ENCODE measurements at regions not wholly inside any gene's neighbourhood (a gene's known extent, or its start where the extent isn't known, plus 50 kb on each side); places are given as distances from the start of the nearest gene placed in this dataset.

DNA sequence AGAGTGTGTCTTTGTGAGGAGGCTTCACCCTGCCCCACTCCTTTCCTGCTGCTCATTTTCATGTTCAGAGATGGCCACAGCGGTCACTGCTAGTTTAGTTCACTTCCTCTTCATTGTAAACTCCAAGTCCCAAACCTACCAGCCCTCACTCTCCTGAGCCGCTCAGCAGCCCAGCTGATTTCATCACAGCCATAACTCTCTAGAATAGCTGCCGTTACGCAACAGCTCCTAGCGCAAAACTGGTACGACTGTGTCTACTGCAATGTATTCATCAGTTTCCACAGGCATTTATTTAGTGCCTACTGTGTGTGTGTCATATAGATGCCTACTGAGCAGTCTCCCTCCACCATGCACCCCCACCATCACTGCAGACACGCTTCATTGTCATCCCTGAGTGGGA is 233.5 kb upstream of the RPL38 start:
- DNase-seq: peak; percentile 51 to 79 (median 58)
- no peaks in the 10 kb centered on the region for H3K9me3 ChIP-seq (ENCODE audit: control insufficient read depth in 4 of 4, insufficient read depth in 3 of 4, low read length in 3 of 4)
- TF ChIP-seq, protein P1, sequence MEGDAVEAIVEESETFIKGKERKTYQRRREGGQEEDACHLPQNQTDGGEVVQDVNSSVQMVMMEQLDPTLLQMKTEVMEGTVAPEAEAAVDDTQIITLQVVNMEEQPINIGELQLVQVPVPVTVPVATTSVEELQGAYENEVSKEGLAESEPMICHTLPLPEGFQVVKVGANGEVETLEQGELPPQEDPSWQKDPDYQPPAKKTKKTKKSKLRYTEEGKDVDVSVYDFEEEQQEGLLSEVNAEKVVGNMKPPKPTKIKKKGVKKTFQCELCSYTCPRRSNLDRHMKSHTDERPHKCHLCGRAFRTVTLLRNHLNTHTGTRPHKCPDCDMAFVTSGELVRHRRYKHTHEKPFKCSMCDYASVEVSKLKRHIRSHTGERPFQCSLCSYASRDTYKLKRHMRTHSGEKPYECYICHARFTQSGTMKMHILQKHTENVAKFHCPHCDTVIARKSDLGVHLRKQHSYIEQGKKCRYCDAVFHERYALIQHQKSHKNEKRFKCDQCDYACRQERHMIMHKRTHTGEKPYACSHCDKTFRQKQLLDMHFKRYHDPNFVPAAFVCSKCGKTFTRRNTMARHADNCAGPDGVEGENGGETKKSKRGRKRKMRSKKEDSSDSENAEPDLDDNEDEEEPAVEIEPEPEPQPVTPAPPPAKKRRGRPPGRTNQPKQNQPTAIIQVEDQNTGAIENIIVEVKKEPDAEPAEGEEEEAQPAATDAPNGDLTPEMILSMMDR (IDR thresholded peaks at IDR 0.05; ENCODE audit: control extremely low read depth, extremely low read depth): no peak
- no peak for ATAC-seq (ENCODE audit: insufficient read depth, low FRiP score)
- H3K4me1 ChIP-seq (ENCODE audit: control insufficient read depth in 5 of 5, insufficient read depth in 5 of 5, low read length in 5 of 5): peaks cover 0 to 9% (median 2%) of the 10 kb centered on the region in 5 donors
- H3K36me3 ChIP-seq (ENCODE audit: control insufficient read depth in 4 of 4, insufficient read depth in 4 of 4, low read length in 4 of 4): no peaks in the 10 kb centered on the region
- no peak overlapping the region for H3K9ac ChIP-seq (ENCODE audit: insufficient read depth in 1 of 2, low read length in 2 of 2)
- WGBS, 2 donors: 15 to 30% methylated on average over 7 of the region's 7 CpGs
- no peak overlapping the region for H3K27ac ChIP-seq (ENCODE audit: low read depth in 1 of 2, low read length in 1 of 2)
- peaks cover 0 to 10% (median 4%) of the 10 kb centered on the region in 3 donors for H3K27me3 ChIP-seq (ENCODE audit: control insufficient read depth in 3 of 3, insufficient read depth in 3 of 3, low read length in 2 of 3)
- no peak overlapping the region for H3K4me3 ChIP-seq

- Histone ChIP-seq H3K27me3 (ENCODE audit: control insufficient read depth in 3 of 3, insufficient read depth in 3 of 3, low read length in 2 of 3) (peaks cover 0 to 10% (median 4%) of the 10 kb centered on the region in 3 donors), H3K9ac (ENCODE audit: insufficient read depth in 1 of 2, low read length in 2 of 2) (no peak overlapping the region), H3K4me1 (ENCODE audit: control insufficient read depth in 5 of 5, insufficient read depth in 5 of 5, low read length in 5 of 5) (peaks cover 0 to 9% (median 2%) of the 10 kb centered on the region in 5 donors), H3K9me3 (ENCODE audit: control insufficient read depth in 4 of 4, insufficient read depth in 3 of 4, low read length in 3 of 4) (no peaks in the 10 kb centered on the region), H3K36me3 (ENCODE audit: control insufficient read depth in 4 of 4, insufficient read depth in 4 of 4, low read length in 4 of 4) (no peaks in the 10 kb centered on the region), H3K4me3 (no peak overlapping the region), H3K27ac (ENCODE audit: low read depth in 1 of 2, low read length in 1 of 2) (no peak overlapping the region)
- WGBS, 2 donors: 80 to 88% methylated on average over 4 of the region's 4 CpGs
- DNase-seq (no peak), ATAC-seq (ENCODE audit: insufficient read depth, low FRiP score) (no peak)
- TF ChIP-seq, protein P1 (IDR thresholded peaks at IDR 0.05; ENCODE audit: control extremely low read depth, extremely low read depth): no peak
These were observed 232.4 kb upstream of the RPL38 start for GRCh38 chr17:73971127-73971526.

DNA sequence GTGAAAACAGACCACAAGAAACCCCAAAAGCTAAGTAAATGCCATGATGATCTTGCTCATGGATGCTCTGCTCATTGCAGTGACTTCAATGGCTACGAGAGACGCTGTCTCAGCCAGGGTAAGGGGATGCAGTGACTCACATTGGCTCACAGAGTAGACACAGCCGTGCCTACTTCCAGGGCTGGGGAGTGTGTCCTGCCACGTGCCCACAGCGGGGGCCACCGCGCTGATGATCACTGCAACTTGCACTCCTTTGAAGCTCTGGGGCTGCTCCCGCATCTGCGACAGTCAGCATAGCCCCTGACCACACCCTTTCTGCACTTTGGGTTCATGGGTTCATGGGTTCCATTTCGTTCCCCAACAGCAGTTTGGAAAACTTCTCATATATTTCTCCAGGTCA is 231.4 kb upstream of the RPL38 start:
- WGBS, 2 donors: 89 to 90% methylated on average over 10 of the region's 10 CpGs
- ATAC-seq (ENCODE audit: insufficient read depth, low FRiP score) (no peak), DNase-seq (no peak)
- H3K27ac ChIP-seq (ENCODE audit: low read depth in 1 of 2, low read length in 1 of 2): no peak overlapping the region
- no peaks in the 10 kb centered on the region for H3K9me3 ChIP-seq (ENCODE audit: control insufficient read depth in 4 of 4, insufficient read depth in 3 of 4, low read length in 3 of 4)
- H3K27me3 ChIP-seq (ENCODE audit: control insufficient read depth in 3 of 3, insufficient read depth in 3 of 3, low read length in 2 of 3): peaks cover 0 to 10% (median 4%) of the 10 kb centered on the region in 3 donors
- no peak overlapping the region for H3K9ac ChIP-seq (ENCODE audit: insufficient read depth in 1 of 2, low read length in 2 of 2)
- H3K36me3 ChIP-seq (ENCODE audit: control insufficient read depth in 4 of 4, insufficient read depth in 4 of 4, low read length in 4 of 4): no peaks in the 10 kb centered on the region
- H3K4me1 ChIP-seq (ENCODE audit: control insufficient read depth in 5 of 5, insufficient read depth in 5 of 5, low read length in 5 of 5): peaks cover 0 to 9% (median 2%) of the 10 kb centered on the region in 5 donors
- TF ChIP-seq, protein P1 (IDR thresholded peaks at IDR 0.05; ENCODE audit: control extremely low read depth, extremely low read depth): no peak
- no peak overlapping the region for H3K4me3 ChIP-seq

DNA sequence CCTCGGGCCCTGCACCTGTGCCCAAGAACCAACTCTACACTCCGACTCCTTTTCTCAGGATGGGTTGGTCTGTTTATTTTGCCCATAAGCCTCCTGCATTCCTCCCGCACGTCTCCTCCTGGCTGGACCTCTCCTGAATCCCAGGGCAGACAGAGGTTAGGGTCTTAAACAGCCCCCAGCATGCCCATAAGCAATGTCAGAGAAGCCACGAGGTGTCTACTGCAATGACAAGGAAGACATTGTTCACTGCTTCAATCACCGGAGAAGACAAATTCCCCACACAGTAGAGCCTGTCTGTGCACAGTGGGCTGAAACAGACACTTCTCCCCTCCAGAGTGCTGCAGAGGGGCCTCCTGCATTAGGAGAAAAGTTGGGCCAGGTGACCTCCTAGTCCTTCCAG is 230.6 kb upstream of the RPL38 start:
- Histone ChIP-seq H3K36me3 (ENCODE audit: control insufficient read depth in 4 of 4, insufficient read depth in 4 of 4, low read length in 4 of 4) (no peaks in the 10 kb centered on the region), H3K27ac (ENCODE audit: low read depth in 1 of 2, low read length in 1 of 2) (no peak overlapping the region), H3K9ac (ENCODE audit: insufficient read depth in 1 of 2, low read length in 2 of 2) (no peak overlapping the region), H3K9me3 (ENCODE audit: control insufficient read depth in 4 of 4, insufficient read depth in 3 of 4, low read length in 3 of 4) (no peaks in the 10 kb centered on the region), H3K4me3 (no peak overlapping the region), H3K27me3 (ENCODE audit: control insufficient read depth in 3 of 3, insufficient read depth in 3 of 3, low read length in 2 of 3) (peaks cover 0 to 10% (median 4%) of the 10 kb centered on the region in 3 donors), H3K4me1 (ENCODE audit: control insufficient read depth in 5 of 5, insufficient read depth in 5 of 5, low read length in 5 of 5) (peaks cover 0 to 9% (median 2%) of the 10 kb centered on the region in 5 donors)
- ATAC-seq (ENCODE audit: insufficient read depth, low FRiP score) (no peak), DNase-seq (no peak)
- TF ChIP-seq, protein P1 (IDR thresholded peaks at IDR 0.05; ENCODE audit: control extremely low read depth, extremely low read depth): no peak
- 72 to 78% methylated on average over 6 of the region's 6 CpGs for WGBS, 2 donors

All from lung (tissue), 11 donors.